ENCODE measurements at regions not wholly inside any gene's neighbourhood (a gene's known extent, or its start where the extent isn't known, plus 50 kb on each side); places are given as distances from the start of the nearest gene placed in this dataset.

GRCh38 chr17:52524096-52524637 is 365.7 kb upstream of the CA10 start:
- no peak overlapping the region for H3K4me3 ChIP-seq (ENCODE audit: insufficient read depth in 1 of 2, low read depth in 1 of 2, low read length in 2 of 2)
- H2AK5ac ChIP-seq (ENCODE audit: low read length, severe bottlenecking), result no peak overlapping the region
- no peak overlapping the region for H3K27ac ChIP-seq (ENCODE audit: low read length, poor library complexity, severe bottlenecking)
- no peak overlapping the region for H2BK120ac ChIP-seq (ENCODE audit: low read depth, low read length)
- H3K23ac ChIP-seq (ENCODE audit: low read length in 2 of 2), result no peak overlapping the region
- H3K36me3 ChIP-seq (ENCODE audit: control insufficient read depth in 1 of 2, insufficient read depth in 2 of 2, low read depth in 1 of 2, low read length in 2 of 2), result no peaks in the 10 kb centered on the region
- no peak overlapping the region for H4K8ac ChIP-seq (ENCODE audit: low read length)
- no peak overlapping the region for H3K4me2 ChIP-seq (ENCODE audit: low read length, poor library complexity, severe bottlenecking)
- no peak for DNase-seq
- no peak overlapping the region for H3K14ac ChIP-seq (ENCODE audit: low read length in 2 of 2)
- no peak overlapping the region for H2BK5ac ChIP-seq (ENCODE audit: low read depth, low read length, poor library complexity, severe bottlenecking)
- H3K18ac ChIP-seq (ENCODE audit: low read depth in 1 of 2, low read length in 2 of 2), result no peak overlapping the region
- no peaks in the 10 kb centered on the region for H3K27me3 ChIP-seq (ENCODE audit: control insufficient read depth in 1 of 2, insufficient read depth in 1 of 2, low read length in 2 of 2)
- H3K4ac ChIP-seq (ENCODE audit: low read depth in 1 of 2, low read length in 2 of 2), result no peak overlapping the region
- H3K9me3 ChIP-seq (ENCODE audit: control insufficient read depth, low read length), result peaks cover 4% of the 10 kb centered on the region
- no peaks in the 10 kb centered on the region for H3K4me1 ChIP-seq (ENCODE audit: control insufficient read depth, insufficient read depth, low read depth, low read length)
- H2BK15ac ChIP-seq (ENCODE audit: low read depth, poor library complexity, severe bottlenecking), result no peak overlapping the region
- H3K79me1 ChIP-seq (replicated peaks; ENCODE audit: low read length, poor library complexity, severe bottlenecking), result no peaks in the 10 kb centered on the region
- H4K91ac ChIP-seq (ENCODE audit: low read length), result no peak overlapping the region
- WGBS, result 53% methylated on average over 1 of the region's 3 CpGs
- H2AFZ ChIP-seq (ENCODE audit: low read depth, low read length), result no peak overlapping the region
- H3K9ac ChIP-seq (ENCODE audit: low read length), result no peak overlapping the region
- H2BK12ac ChIP-seq (ENCODE audit: low read length in 2 of 2), result no peak overlapping the region

GRCh38 chr17:52517176-52517575 is 358.7 kb upstream of the CA10 start:
- H3K4me3 ChIP-seq (ENCODE audit: insufficient read depth in 1 of 2, low read depth in 1 of 2, low read length in 2 of 2), result no peak overlapping the region
- H3K9ac ChIP-seq (ENCODE audit: low read length), result no peak overlapping the region
- no peak overlapping the region for H2BK120ac ChIP-seq (ENCODE audit: low read depth, low read length)
- no peak overlapping the region for H3K4me2 ChIP-seq (ENCODE audit: low read length, poor library complexity, severe bottlenecking)
- no peak overlapping the region for H2AFZ ChIP-seq (ENCODE audit: low read depth, low read length)
- H3K4ac ChIP-seq (ENCODE audit: low read depth in 1 of 2, low read length in 2 of 2), result no peak overlapping the region
- H3K14ac ChIP-seq (ENCODE audit: low read length in 2 of 2), result no peak overlapping the region
- no peaks in the 10 kb centered on the region for H3K27me3 ChIP-seq (ENCODE audit: control insufficient read depth in 1 of 2, insufficient read depth in 1 of 2, low read length in 2 of 2)
- no peak overlapping the region for H2BK5ac ChIP-seq (ENCODE audit: low read depth, low read length, poor library complexity, severe bottlenecking)
- no peaks in the 10 kb centered on the region for H3K79me1 ChIP-seq (replicated peaks; ENCODE audit: low read length, poor library complexity, severe bottlenecking)
- no peak overlapping the region for H2BK15ac ChIP-seq (ENCODE audit: low read depth, poor library complexity, severe bottlenecking)
- no peak overlapping the region for H3K27ac ChIP-seq (ENCODE audit: low read length, poor library complexity, severe bottlenecking)
- peaks cover 18% of the 10 kb centered on the region for H3K9me3 ChIP-seq (ENCODE audit: control insufficient read depth, low read length)
- DNase-seq, result no peak
- H3K23ac ChIP-seq (ENCODE audit: low read length in 2 of 2), result no peak overlapping the region
- no peak overlapping the region for H2AK5ac ChIP-seq (ENCODE audit: low read length, severe bottlenecking)
- no peak overlapping the region for H2BK12ac ChIP-seq (ENCODE audit: low read length in 2 of 2)
- no peak overlapping the region for H3K18ac ChIP-seq (ENCODE audit: low read depth in 1 of 2, low read length in 2 of 2)
- H4K8ac ChIP-seq (ENCODE audit: low read length), result no peak overlapping the region
- H3K4me1 ChIP-seq (ENCODE audit: control insufficient read depth, insufficient read depth, low read depth, low read length), result no peaks in the 10 kb centered on the region
- H3K36me3 ChIP-seq (ENCODE audit: control insufficient read depth in 1 of 2, insufficient read depth in 2 of 2, low read depth in 1 of 2, low read length in 2 of 2), result no peaks in the 10 kb centered on the region
- H4K91ac ChIP-seq (ENCODE audit: low read length), result no peak overlapping the region

GRCh38 chr17:52515927-52516326 is 357.4 kb upstream of the CA10 start:
- Histone ChIP-seq H3K14ac (ENCODE audit: low read length in 2 of 2) (no peak overlapping the region), H3K27ac (ENCODE audit: low read length, poor library complexity, severe bottlenecking) (no peak overlapping the region), H2AK5ac (ENCODE audit: low read length, severe bottlenecking) (no peak overlapping the region), H3K4ac (ENCODE audit: low read depth in 1 of 2, low read length in 2 of 2) (no peak overlapping the region), H2BK12ac (ENCODE audit: low read length in 2 of 2) (no peak overlapping the region), H4K8ac (ENCODE audit: low read length) (no peak overlapping the region), H3K36me3 (ENCODE audit: control insufficient read depth in 1 of 2, insufficient read depth in 2 of 2, low read depth in 1 of 2, low read length in 2 of 2) (no peaks in the 10 kb centered on the region), H3K27me3 (ENCODE audit: control insufficient read depth in 1 of 2, insufficient read depth in 1 of 2, low read length in 2 of 2) (no peaks in the 10 kb centered on the region), H4K91ac (ENCODE audit: low read length) (no peak overlapping the region), H3K4me2 (ENCODE audit: low read length, poor library complexity, severe bottlenecking) (no peak overlapping the region), H3K9ac (ENCODE audit: low read length) (no peak overlapping the region), H2BK15ac (ENCODE audit: low read depth, poor library complexity, severe bottlenecking) (no peak overlapping the region), H2AFZ (ENCODE audit: low read depth, low read length) (no peak overlapping the region), H3K18ac (ENCODE audit: low read depth in 1 of 2, low read length in 2 of 2) (no peak overlapping the region), H3K23ac (ENCODE audit: low read length in 2 of 2) (no peak overlapping the region), H3K4me1 (ENCODE audit: control insufficient read depth, insufficient read depth, low read depth, low read length) (no peaks in the 10 kb centered on the region), H3K79me1 (replicated peaks; ENCODE audit: low read length, poor library complexity, severe bottlenecking) (no peaks in the 10 kb centered on the region), H3K4me3 (ENCODE audit: insufficient read depth in 1 of 2, low read depth in 1 of 2, low read length in 2 of 2) (no peak overlapping the region), H2BK5ac (ENCODE audit: low read depth, low read length, poor library complexity, severe bottlenecking) (no peak overlapping the region), H3K9me3 (ENCODE audit: control insufficient read depth, low read length) (peaks cover 23% of the 10 kb centered on the region), H2BK120ac (ENCODE audit: low read depth, low read length) (no peak overlapping the region)
- WGBS, result 40% methylated on average over 1 of the region's 2 CpGs
- no peak for DNase-seq

GRCh38 chr17:52505601-52506000 is 347.1 kb upstream of the CA10 start:
- no peak overlapping the region for H2AK5ac ChIP-seq (ENCODE audit: low read length, severe bottlenecking)
- H3K23ac ChIP-seq (ENCODE audit: low read length in 2 of 2), result no peak overlapping the region
- H3K36me3 ChIP-seq (ENCODE audit: control insufficient read depth in 1 of 2, insufficient read depth in 2 of 2, low read depth in 1 of 2, low read length in 2 of 2), result no peaks in the 10 kb centered on the region
- DNase-seq, result no peak
- H3K4me3 ChIP-seq (ENCODE audit: insufficient read depth in 1 of 2, low read depth in 1 of 2, low read length in 2 of 2), result no peak overlapping the region
- H3K27ac ChIP-seq (ENCODE audit: low read length, poor library complexity, severe bottlenecking), result no peak overlapping the region
- H3K14ac ChIP-seq (ENCODE audit: low read length in 2 of 2), result no peak overlapping the region
- no peaks in the 10 kb centered on the region for H3K4me1 ChIP-seq (ENCODE audit: control insufficient read depth, insufficient read depth, low read depth, low read length)
- H3K9ac ChIP-seq (ENCODE audit: low read length), result no peak overlapping the region
- H4K91ac ChIP-seq (ENCODE audit: low read length), result no peak overlapping the region
- H3K27me3 ChIP-seq (ENCODE audit: control insufficient read depth in 1 of 2, insufficient read depth in 1 of 2, low read length in 2 of 2), result no peaks in the 10 kb centered on the region
- no peaks in the 10 kb centered on the region for H3K79me1 ChIP-seq (replicated peaks; ENCODE audit: low read length, poor library complexity, severe bottlenecking)
- H3K4me2 ChIP-seq (ENCODE audit: low read length, poor library complexity, severe bottlenecking), result no peak overlapping the region
- no peak overlapping the region for H2BK15ac ChIP-seq (ENCODE audit: low read depth, poor library complexity, severe bottlenecking)
- no peak overlapping the region for H3K18ac ChIP-seq (ENCODE audit: low read depth in 1 of 2, low read length in 2 of 2)
- H3K4ac ChIP-seq (ENCODE audit: low read depth in 1 of 2, low read length in 2 of 2), result no peak overlapping the region
- H2BK12ac ChIP-seq (ENCODE audit: low read length in 2 of 2), result no peak overlapping the region
- H2BK120ac ChIP-seq (ENCODE audit: low read depth, low read length), result no peak overlapping the region
- H2BK5ac ChIP-seq (ENCODE audit: low read depth, low read length, poor library complexity, severe bottlenecking), result no peak overlapping the region
- H3K9me3 ChIP-seq (ENCODE audit: control insufficient read depth, low read length), result peaks cover 20% of the 10 kb centered on the region
- H2AFZ ChIP-seq (ENCODE audit: low read depth, low read length), result no peak overlapping the region
- no peak overlapping the region for H4K8ac ChIP-seq (ENCODE audit: low read length)

Data from mesenchymal stem cell (in vitro differentiated cells and primary cell).